Fibroblast of skin of back (primary cell): ENCODE measurements at regions not wholly inside any gene's neighbourhood (a gene's known extent, or its start where the extent isn't known, plus 50 kb on each side); places are given as distances from the start of the nearest gene placed in this dataset.

Experiments used
- DNase-seq: peaks from one replicate; pipeline ENCODE4 v3.0.0-alpha.2; 2013

GRCh38 chr4:62320612-62321011 lies 1120.5 kb downstream of the ADGRL3 start:
- no peak for DNase-seq

GRCh38 chr4:62302710-62303109 lies 1102.6 kb downstream of the ADGRL3 start:
- no peak for DNase-seq

GRCh38 chr4:62301500-62301899 lies 1101.4 kb downstream of the ADGRL3 start:
- DNase-seq = peak; percentile 1

- no peak for DNase-seq
Measured at GRCh38 chr4:62293551-62293950, 1093.4 kb downstream of the ADGRL3 start.

GRCh38 chr4:62292911-62293310 lies 1092.8 kb downstream of the ADGRL3 start:
- DNase-seq = no peak

GRCh38 chr4:62288808-62289541 lies 1088.8 kb downstream of the ADGRL3 start:
- DNase-seq = no peak

GRCh38 chr4:62285026-62285425 lies 1084.9 kb downstream of the ADGRL3 start:
- DNase-seq = no peak

- DNase-seq = no peak
Measured at GRCh38 chr4:62279689-62280088, 1079.6 kb downstream of the ADGRL3 start.

- DNase-seq = no peak
Measured at GRCh38 chr4:62275470-62275869, 1075.3 kb downstream of the ADGRL3 start.

GRCh38 chr4:62274782-62275181 lies 1074.7 kb downstream of the ADGRL3 start:
- no peak for DNase-seq

- DNase-seq = no peak
Measured at GRCh38 chr4:62271107-62271506, 1071.0 kb downstream of the ADGRL3 start.

GRCh38 chr4:62269918-62270317 lies 1069.8 kb downstream of the ADGRL3 start:
- DNase-seq = no peak

- DNase-seq = no peak
Measured at GRCh38 chr4:62263454-62263853, 1063.3 kb downstream of the ADGRL3 start.

GRCh38 chr4:62262676-62263075 lies 1062.5 kb downstream of the ADGRL3 start:
- DNase-seq = no peak

- DNase-seq = no peak
Measured at GRCh38 chr4:62260254-62260653, 1060.1 kb downstream of the ADGRL3 start.

GRCh38 chr4:62256479-62256878 lies 1056.4 kb downstream of the ADGRL3 start:
- DNase-seq = no peak

- no peak for DNase-seq
Measured at GRCh38 chr4:62252728-62253127, 1052.6 kb downstream of the ADGRL3 start.

- no peak for DNase-seq
Measured at GRCh38 chr4:62250100-62250499, 1050.0 kb downstream of the ADGRL3 start.

GRCh38 chr4:62243895-62244294 lies 1043.8 kb downstream of the ADGRL3 start:
- no peak for DNase-seq

- DNase-seq = no peak
Measured at GRCh38 chr4:62235911-62236310, 1035.8 kb downstream of the ADGRL3 start.

GRCh38 chr4:62232814-62233213 lies 1032.7 kb downstream of the ADGRL3 start:
- DNase-seq = no peak

GRCh38 chr4:62231994-62232393 lies 1031.9 kb downstream of the ADGRL3 start:
- no peak for DNase-seq

- DNase-seq = peak; percentile 20
Measured at GRCh38 chr4:62226082-62226481, 1026.0 kb downstream of the ADGRL3 start.

GRCh38 chr4:62222121-62222520 lies 1022.0 kb downstream of the ADGRL3 start:
- no peak for DNase-seq

GRCh38 chr4:62210486-62210885 lies 1010.4 kb downstream of the ADGRL3 start:
- DNase-seq = no peak
